ENCODE measurements at regions not wholly inside any gene's neighbourhood (a gene's known extent, or its start where the extent isn't known, plus 50 kb on each side); places are given as distances from the start of the nearest gene placed in this dataset.

DNA sequence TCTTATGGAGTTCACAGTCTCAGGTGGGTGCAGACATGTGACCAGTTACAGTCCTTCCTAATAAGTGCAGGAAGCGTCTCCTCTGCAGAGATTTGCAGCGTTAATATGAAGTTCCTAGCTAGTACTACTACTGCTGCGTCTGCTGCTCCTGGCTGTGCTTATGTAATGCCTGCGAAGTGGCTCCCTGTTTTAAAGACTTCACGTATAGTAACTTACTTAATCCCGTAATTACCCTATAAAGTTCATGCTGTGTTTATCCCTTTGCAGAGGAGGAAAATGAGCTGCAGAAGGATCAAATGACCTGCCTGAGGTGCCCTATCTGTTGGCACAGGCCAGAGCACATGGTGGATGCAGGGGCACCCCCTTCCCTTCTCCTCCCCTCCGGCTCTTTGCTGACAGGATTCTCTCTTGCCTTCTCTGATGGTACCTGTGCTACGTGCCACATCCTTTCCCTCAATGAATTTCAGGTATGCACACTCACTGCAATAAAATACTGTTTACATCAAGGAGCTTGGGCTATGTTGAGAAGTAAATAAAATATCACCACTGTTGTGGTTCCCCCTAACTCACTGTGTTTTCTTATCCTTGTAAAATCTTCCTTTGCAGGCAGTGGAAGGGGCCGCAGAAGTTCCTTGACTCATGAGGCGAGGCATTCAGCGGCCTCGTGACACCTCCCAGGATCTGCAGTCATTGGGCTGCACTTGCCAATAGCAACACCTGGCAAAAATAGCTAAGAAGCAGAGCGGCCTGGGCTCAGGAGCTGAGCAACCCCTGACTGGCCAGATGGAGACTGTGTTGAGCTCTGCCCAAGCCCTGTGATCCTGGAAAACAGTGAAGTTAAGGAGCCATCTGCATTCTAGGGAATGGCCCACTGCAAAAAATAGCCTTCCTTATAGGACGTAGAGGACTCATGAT, 188.9 kb upstream of the ATP10A start:
- 82% methylated on average over 9 of the region's 14 CpGs for WGBS (ENCODE audit: insufficient coverage)
- H3K4me1 Mint-ChIP-seq: no peaks in the 10 kb centered on the region
- no peak overlapping the region for H3K4me2 ChIP-seq (replicated peaks; ENCODE audit: low read depth, low read length, poor library complexity, severe bottlenecking)
- DNase-seq: no peak
- no peaks in the 10 kb centered on the region for H3K79me2 ChIP-seq (ENCODE audit: control insufficient read depth, insufficient read depth, low read length)
- no peak for ATAC-seq (ENCODE audit: low read depth)
- H3K27me3 ChIP-seq (replicated peaks in 1 of 4; ENCODE audit: control extremely low read depth in 1 of 4, control insufficient read depth in 3 of 4, insufficient read depth in 4 of 4, low read length in 3 of 4): no peaks in the 10 kb centered on the region
- no peaks in the 10 kb centered on the region for H3K36me3 ChIP-seq (replicated peaks in 1 of 2; ENCODE audit: control extremely low read depth in 1 of 2, control insufficient read depth in 1 of 2, extremely low read depth in 1 of 2, insufficient read depth in 2 of 2, low read length in 1 of 2)
- H3K27me3 Mint-ChIP-seq: peaks cover 9% of the 10 kb centered on the region
- intact Hi-C loops (cut with micrococcal nuclease): no loop called here
- H3K4me1 ChIP-seq (ENCODE audit: control insufficient read depth in 2 of 2, insufficient read depth in 2 of 2, low read length in 2 of 2): no peaks in the 10 kb centered on the region
- no peaks in the 10 kb centered on the region for H4K20me1 ChIP-seq (ENCODE audit: control insufficient read depth, insufficient read depth, low read length, poor library complexity, severe bottlenecking)
- H3K9me3 Mint-ChIP-seq (ENCODE audit: insufficient read depth): no peaks in the 10 kb centered on the region
- no peak overlapping the region for H3K9ac ChIP-seq (ENCODE audit: low read length)
- H3K4me3 ChIP-seq (ENCODE audit: control extremely low read depth in 1 of 5, extremely low read depth in 1 of 5, insufficient read depth in 1 of 5, low read depth in 2 of 5, low read length in 4 of 5): no peak overlapping the region
- no peak overlapping the region for H3K27ac ChIP-seq (ENCODE audit: low read length in 2 of 2)
- no peak for TF ChIP-seq EZH2 (IDR thresholded peaks at IDR 0.05; ENCODE audit: borderline replicate concordance, insufficient read depth, low read depth, low read length, poor library complexity, severe bottlenecking)
- TF ChIP-seq, protein P1, sequence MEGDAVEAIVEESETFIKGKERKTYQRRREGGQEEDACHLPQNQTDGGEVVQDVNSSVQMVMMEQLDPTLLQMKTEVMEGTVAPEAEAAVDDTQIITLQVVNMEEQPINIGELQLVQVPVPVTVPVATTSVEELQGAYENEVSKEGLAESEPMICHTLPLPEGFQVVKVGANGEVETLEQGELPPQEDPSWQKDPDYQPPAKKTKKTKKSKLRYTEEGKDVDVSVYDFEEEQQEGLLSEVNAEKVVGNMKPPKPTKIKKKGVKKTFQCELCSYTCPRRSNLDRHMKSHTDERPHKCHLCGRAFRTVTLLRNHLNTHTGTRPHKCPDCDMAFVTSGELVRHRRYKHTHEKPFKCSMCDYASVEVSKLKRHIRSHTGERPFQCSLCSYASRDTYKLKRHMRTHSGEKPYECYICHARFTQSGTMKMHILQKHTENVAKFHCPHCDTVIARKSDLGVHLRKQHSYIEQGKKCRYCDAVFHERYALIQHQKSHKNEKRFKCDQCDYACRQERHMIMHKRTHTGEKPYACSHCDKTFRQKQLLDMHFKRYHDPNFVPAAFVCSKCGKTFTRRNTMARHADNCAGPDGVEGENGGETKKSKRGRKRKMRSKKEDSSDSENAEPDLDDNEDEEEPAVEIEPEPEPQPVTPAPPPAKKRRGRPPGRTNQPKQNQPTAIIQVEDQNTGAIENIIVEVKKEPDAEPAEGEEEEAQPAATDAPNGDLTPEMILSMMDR (IDR thresholded peaks at IDR 0.05): no peak
- no peaks in the 10 kb centered on the region for H3K9me3 ChIP-seq (ENCODE audit: control extremely low read depth in 1 of 3, control insufficient read depth in 2 of 3, insufficient read depth in 1 of 3, low read length in 2 of 3)
- H2AFZ ChIP-seq (ENCODE audit: insufficient read depth, low read depth, low read length, poor library complexity, severe bottlenecking): no peak overlapping the region
- POLR2A ChIA-PET: no interaction called here
- H3K27ac Mint-ChIP-seq: no peak overlapping the region
- CTCF ChIA-PET: no interaction called here
- no peak overlapping the region for H3K4me3 Mint-ChIP-seq

DNA sequence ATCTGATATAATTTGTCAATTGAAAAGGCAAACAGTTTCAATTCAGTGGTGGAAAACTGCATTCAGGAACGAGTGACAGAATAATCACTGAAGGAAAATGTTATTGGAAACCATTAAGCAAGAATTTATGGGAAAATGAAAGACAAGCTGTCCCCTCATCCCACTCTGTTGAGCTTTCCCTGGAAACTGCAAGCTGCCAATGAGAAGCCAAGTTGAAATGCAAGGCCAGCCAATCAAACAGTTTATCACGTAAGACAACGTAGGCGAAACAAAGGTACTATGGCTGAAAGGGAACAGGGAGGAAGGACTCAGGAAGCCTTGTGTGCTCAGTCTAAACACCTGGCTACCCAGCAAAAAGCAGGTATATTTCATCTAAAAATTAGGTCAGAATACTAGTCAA, 187.9 kb upstream of the ATP10A start:
- Histone ChIP-seq H3K36me3 (replicated peaks in 1 of 2; ENCODE audit: control extremely low read depth in 1 of 2, control insufficient read depth in 1 of 2, extremely low read depth in 1 of 2, insufficient read depth in 2 of 2, low read length in 1 of 2) (no peaks in the 10 kb centered on the region), H2AFZ (ENCODE audit: insufficient read depth, low read depth, low read length, poor library complexity, severe bottlenecking) (no peak overlapping the region), H3K9ac (ENCODE audit: low read length) (no peak overlapping the region), H3K27me3 (replicated peaks in 1 of 4; ENCODE audit: control extremely low read depth in 1 of 4, control insufficient read depth in 3 of 4, insufficient read depth in 4 of 4, low read length in 3 of 4) (no peaks in the 10 kb centered on the region), H3K79me2 (ENCODE audit: control insufficient read depth, insufficient read depth, low read length) (no peaks in the 10 kb centered on the region), H3K27ac (ENCODE audit: low read length in 2 of 2) (no peak overlapping the region), H3K4me1 (ENCODE audit: control insufficient read depth in 2 of 2, insufficient read depth in 2 of 2, low read length in 2 of 2) (no peaks in the 10 kb centered on the region), H4K20me1 (ENCODE audit: control insufficient read depth, insufficient read depth, low read length, poor library complexity, severe bottlenecking) (no peaks in the 10 kb centered on the region), H3K9me3 (ENCODE audit: control extremely low read depth in 1 of 3, control insufficient read depth in 2 of 3, insufficient read depth in 1 of 3, low read length in 2 of 3) (no peaks in the 10 kb centered on the region), H3K4me3 (ENCODE audit: control extremely low read depth in 1 of 5, extremely low read depth in 1 of 5, insufficient read depth in 1 of 5, low read depth in 2 of 5, low read length in 4 of 5) (no peak overlapping the region), H3K4me2 (replicated peaks; ENCODE audit: low read depth, low read length, poor library complexity, severe bottlenecking) (no peak overlapping the region)
- H3K4me1 Mint-ChIP-seq: no peaks in the 10 kb centered on the region
- intact Hi-C loops (cut with micrococcal nuclease): no loop called here
- WGBS (ENCODE audit: insufficient coverage): 59% methylated on average over 4 of the region's 4 CpGs
- H3K27ac Mint-ChIP-seq: no peak overlapping the region
- H3K27me3 Mint-ChIP-seq: peaks cover 13% of the 10 kb centered on the region
- H3K4me3 Mint-ChIP-seq: no peak overlapping the region
- POLR2A ChIA-PET: no interaction called here
- no peaks in the 10 kb centered on the region for H3K9me3 Mint-ChIP-seq (ENCODE audit: insufficient read depth)
- TF ChIP-seq, protein P1 (IDR thresholded peaks at IDR 0.05): no peak
- no peak for TF ChIP-seq EZH2 (IDR thresholded peaks at IDR 0.05; ENCODE audit: borderline replicate concordance, insufficient read depth, low read depth, low read length, poor library complexity, severe bottlenecking)
- CTCF ChIA-PET: no interaction called here
- DNase-seq: no peak
- no peak for ATAC-seq (ENCODE audit: low read depth)
